ENCODE measurements at regions not wholly inside any gene's neighbourhood (a gene's known extent, or its start where the extent isn't known, plus 50 kb on each side); places are given as distances from the start of the nearest gene placed in this dataset.

- no peak for TF ChIP-seq CTCF (IDR thresholded peaks at IDR 0.05; ENCODE audit: low read depth, low read length, poor library complexity, severe bottlenecking)
- no peak for TF ChIP-seq EZH2phosphoT487 (IDR thresholded peaks at IDR 0.05; ENCODE audit: borderline replicate concordance, low read length)
- no peaks in the 10 kb centered on the region for H3K27me3 ChIP-seq (ENCODE audit: control insufficient read depth, low read length)
- H3K4me3 ChIP-seq (ENCODE audit: low read length), result no peak overlapping the region
- no peaks in the 10 kb centered on the region for H4K20me1 ChIP-seq (ENCODE audit: control insufficient read depth, insufficient read depth, low read depth, low read length)
- H3K4me1 ChIP-seq (ENCODE audit: control insufficient read depth, low read length), result no peaks in the 10 kb centered on the region
- H3K27ac ChIP-seq (ENCODE audit: low read depth, low read length), result no peak overlapping the region
- H3F3A ChIP-seq (ENCODE audit: control insufficient read depth, insufficient read depth), result no peaks in the 10 kb centered on the region
- no peak overlapping the region for H3K4me2 ChIP-seq (ENCODE audit: low read length)
- H3K9me2 ChIP-seq (replicated peaks; ENCODE audit: control insufficient read depth, low read length), result no peaks in the 10 kb centered on the region
- no peaks in the 10 kb centered on the region for H3K79me2 ChIP-seq (ENCODE audit: control insufficient read depth, low read length)
- no peaks in the 10 kb centered on the region for H3K36me3 ChIP-seq (ENCODE audit: control insufficient read depth, low read length)
- H3K9me3 ChIP-seq (ENCODE audit: control insufficient read depth, insufficient read depth, low read length), result no peaks in the 10 kb centered on the region
Measured at GRCh38 chr1:25003000-25003399, 72.9 kb upstream of the RUNX3 start.

- Histone ChIP-seq H3K36me3 (ENCODE audit: control insufficient read depth, low read length) (no peaks in the 10 kb centered on the region), H3K27ac (ENCODE audit: low read depth, low read length) (no peak overlapping the region), H3K4me3 (ENCODE audit: low read length) (no peak overlapping the region), H3K9me2 (replicated peaks; ENCODE audit: control insufficient read depth, low read length) (no peaks in the 10 kb centered on the region), H3K4me1 (ENCODE audit: control insufficient read depth, low read length) (no peaks in the 10 kb centered on the region), H3K27me3 (ENCODE audit: control insufficient read depth, low read length) (no peaks in the 10 kb centered on the region), H4K20me1 (ENCODE audit: control insufficient read depth, insufficient read depth, low read depth, low read length) (no peaks in the 10 kb centered on the region), H3K4me2 (ENCODE audit: low read length) (no peak overlapping the region), H3K9me3 (ENCODE audit: control insufficient read depth, insufficient read depth, low read length) (no peaks in the 10 kb centered on the region), H3F3A (ENCODE audit: control insufficient read depth, insufficient read depth) (no peaks in the 10 kb centered on the region), H3K79me2 (ENCODE audit: control insufficient read depth, low read length) (no peaks in the 10 kb centered on the region)
- TF ChIP-seq EZH2phosphoT487 (IDR thresholded peaks at IDR 0.05; ENCODE audit: borderline replicate concordance, low read length) (no peak), CTCF (IDR thresholded peaks at IDR 0.05; ENCODE audit: low read depth, low read length, poor library complexity, severe bottlenecking) (no peak)
Measured at GRCh38 chr1:25001125-25001915, 71.2 kb upstream of the RUNX3 start.

GRCh38 chr1:24999906-25000305, 69.8 kb upstream of the RUNX3 start:
- Histone ChIP-seq H3K9me2 (replicated peaks; ENCODE audit: control insufficient read depth, low read length) (no peaks in the 10 kb centered on the region), H3K36me3 (ENCODE audit: control insufficient read depth, low read length) (no peaks in the 10 kb centered on the region), H3K4me3 (ENCODE audit: low read length) (no peak overlapping the region), H3K27ac (ENCODE audit: low read depth, low read length) (no peak overlapping the region), H4K20me1 (ENCODE audit: control insufficient read depth, insufficient read depth, low read depth, low read length) (no peaks in the 10 kb centered on the region), H3K9me3 (ENCODE audit: control insufficient read depth, insufficient read depth, low read length) (no peaks in the 10 kb centered on the region), H3K4me1 (ENCODE audit: control insufficient read depth, low read length) (no peaks in the 10 kb centered on the region), H3F3A (ENCODE audit: control insufficient read depth, insufficient read depth) (no peaks in the 10 kb centered on the region), H3K79me2 (ENCODE audit: control insufficient read depth, low read length) (no peaks in the 10 kb centered on the region), H3K4me2 (ENCODE audit: low read length) (no peak overlapping the region), H3K27me3 (ENCODE audit: control insufficient read depth, low read length) (no peaks in the 10 kb centered on the region)
- TF ChIP-seq CTCF (IDR thresholded peaks at IDR 0.05; ENCODE audit: low read depth, low read length, poor library complexity, severe bottlenecking) (no peak), EZH2phosphoT487 (IDR thresholded peaks at IDR 0.05; ENCODE audit: borderline replicate concordance, low read length) (no peak)

Data from DOHH2 (cell line).